Right atrium auricular region (tissue), 2 donors: ENCODE measurements at regions not wholly inside any gene's neighbourhood (a gene's known extent, or its start where the extent isn't known, plus 50 kb on each side); places are given as distances from the start of the nearest gene placed in this dataset.

Experiments used
- DNase-seq: peaks from one replicate; pipeline ENCODE4 v3.0.0-alpha.2; 2019; ENCODE audit warnings: low spot score
- H3K27ac ChIP-seq, 2 donors: fragments of 200-600 bp; sonication (generic); 1 replicate in 1 of 2; 2 replicates in 1 of 2; pipeline ENCODE4 v1.5.1; 2016 to 2019
- H3K27me3 ChIP-seq, 2 donors: fragments of 200-600 bp; sonication (generic); one replicate each; pipeline versions ENCODE4 v1.5.1 to v1.6.0; 2017 to 2019
- H3K36me3 ChIP-seq: fragments of 200-600 bp; sonication (generic); one replicate; pipeline ENCODE4 v1.5.1; 2016
- H3K4me1 ChIP-seq, 2 donors: fragments of 200-600 bp; sonication (generic); one replicate each; pipeline versions ENCODE4 v1.5.1 to v1.6.0; 2017 to 2019
- H3K4me3 ChIP-seq, 2 donors: fragments of 200-600 bp; sonication (generic); 1 replicate in 1 of 2; 2 replicates in 1 of 2; pipeline ENCODE4 v1.5.1; 2017 to 2019; ENCODE audit warnings: mild to moderate bottlenecking in 1 of 2, moderate library complexity in 1 of 2
- H3K9me3 ChIP-seq, 2 donors: fragments of 200-600 bp; sonication (generic); one replicate each; pipeline ENCODE4 v1.5.1; 2019
- TF ChIP-seq, protein P1 (sequence below), 2 donors: fragments of 200-600 bp; sonication (generic); IDR thresholded peaks; one replicate each; pipeline ENCODE4 v1.5.1; 2019; ENCODE audit warnings: antibody characterized with exemption in 2 of 2

DNA sequence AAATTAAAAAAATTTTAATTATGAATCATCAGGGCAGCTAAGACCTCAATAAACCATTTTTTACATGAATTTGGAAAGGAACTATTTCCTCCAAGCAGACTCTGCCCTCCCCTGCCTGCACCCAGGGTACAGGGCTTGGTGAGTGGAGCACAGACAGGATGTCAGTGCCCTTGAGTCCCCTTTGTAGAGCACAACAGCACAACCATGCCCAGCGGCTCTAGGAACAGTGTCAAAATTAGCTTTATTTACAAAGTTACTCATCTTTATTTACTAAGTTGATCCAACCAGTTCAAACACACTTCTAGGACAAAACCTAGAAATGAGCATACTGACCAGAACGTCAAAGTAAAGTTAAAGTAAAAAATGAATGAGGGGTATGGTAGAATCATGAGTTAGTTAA lies 90.6 kb upstream of the TSC22D2 start:
- no peak for DNase-seq
- Histone ChIP-seq H3K4me3 (no peak overlapping the region), H3K27me3 (no peaks in the 10 kb centered on the region), H3K9me3 (no peaks in the 10 kb centered on the region), H3K36me3 (no peaks in the 10 kb centered on the region), H3K4me1 (peaks cover 0 to 6% of the 10 kb centered on the region in 2 donors), H3K27ac (no peak overlapping the region)
- TF ChIP-seq, protein P1, sequence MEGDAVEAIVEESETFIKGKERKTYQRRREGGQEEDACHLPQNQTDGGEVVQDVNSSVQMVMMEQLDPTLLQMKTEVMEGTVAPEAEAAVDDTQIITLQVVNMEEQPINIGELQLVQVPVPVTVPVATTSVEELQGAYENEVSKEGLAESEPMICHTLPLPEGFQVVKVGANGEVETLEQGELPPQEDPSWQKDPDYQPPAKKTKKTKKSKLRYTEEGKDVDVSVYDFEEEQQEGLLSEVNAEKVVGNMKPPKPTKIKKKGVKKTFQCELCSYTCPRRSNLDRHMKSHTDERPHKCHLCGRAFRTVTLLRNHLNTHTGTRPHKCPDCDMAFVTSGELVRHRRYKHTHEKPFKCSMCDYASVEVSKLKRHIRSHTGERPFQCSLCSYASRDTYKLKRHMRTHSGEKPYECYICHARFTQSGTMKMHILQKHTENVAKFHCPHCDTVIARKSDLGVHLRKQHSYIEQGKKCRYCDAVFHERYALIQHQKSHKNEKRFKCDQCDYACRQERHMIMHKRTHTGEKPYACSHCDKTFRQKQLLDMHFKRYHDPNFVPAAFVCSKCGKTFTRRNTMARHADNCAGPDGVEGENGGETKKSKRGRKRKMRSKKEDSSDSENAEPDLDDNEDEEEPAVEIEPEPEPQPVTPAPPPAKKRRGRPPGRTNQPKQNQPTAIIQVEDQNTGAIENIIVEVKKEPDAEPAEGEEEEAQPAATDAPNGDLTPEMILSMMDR (IDR thresholded peaks at IDR 0.05): no peak

DNA sequence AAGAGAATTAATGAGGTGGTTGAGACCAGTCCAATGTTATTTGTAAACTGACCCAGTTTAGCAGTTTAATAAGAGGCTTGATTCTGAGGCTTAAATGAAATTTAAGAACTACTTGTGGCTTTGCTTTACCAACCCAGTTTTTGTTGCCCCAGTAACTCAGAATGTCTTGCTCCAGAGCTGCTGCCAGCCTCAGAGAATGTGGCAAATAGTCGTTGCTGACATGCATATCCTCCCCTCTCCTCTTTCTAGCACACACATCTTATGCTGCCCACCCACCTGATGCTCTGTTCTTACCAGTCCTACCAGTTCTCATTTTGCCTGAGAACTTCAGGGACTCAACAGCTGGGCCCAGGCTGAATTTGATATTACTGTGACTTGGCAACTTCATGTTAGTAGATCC lies 92.4 kb upstream of the TSC22D2 start:
- Histone ChIP-seq H3K4me1 (peaks cover 0 to 6% of the 10 kb centered on the region in 2 donors), H3K27ac (no peak overlapping the region), H3K9me3 (no peaks in the 10 kb centered on the region), H3K27me3 (no peaks in the 10 kb centered on the region), H3K36me3 (no peaks in the 10 kb centered on the region), H3K4me3 (no peak overlapping the region)
- DNase-seq: no peak
- TF ChIP-seq, protein P1 (IDR thresholded peaks at IDR 0.05): no peak

DNA sequence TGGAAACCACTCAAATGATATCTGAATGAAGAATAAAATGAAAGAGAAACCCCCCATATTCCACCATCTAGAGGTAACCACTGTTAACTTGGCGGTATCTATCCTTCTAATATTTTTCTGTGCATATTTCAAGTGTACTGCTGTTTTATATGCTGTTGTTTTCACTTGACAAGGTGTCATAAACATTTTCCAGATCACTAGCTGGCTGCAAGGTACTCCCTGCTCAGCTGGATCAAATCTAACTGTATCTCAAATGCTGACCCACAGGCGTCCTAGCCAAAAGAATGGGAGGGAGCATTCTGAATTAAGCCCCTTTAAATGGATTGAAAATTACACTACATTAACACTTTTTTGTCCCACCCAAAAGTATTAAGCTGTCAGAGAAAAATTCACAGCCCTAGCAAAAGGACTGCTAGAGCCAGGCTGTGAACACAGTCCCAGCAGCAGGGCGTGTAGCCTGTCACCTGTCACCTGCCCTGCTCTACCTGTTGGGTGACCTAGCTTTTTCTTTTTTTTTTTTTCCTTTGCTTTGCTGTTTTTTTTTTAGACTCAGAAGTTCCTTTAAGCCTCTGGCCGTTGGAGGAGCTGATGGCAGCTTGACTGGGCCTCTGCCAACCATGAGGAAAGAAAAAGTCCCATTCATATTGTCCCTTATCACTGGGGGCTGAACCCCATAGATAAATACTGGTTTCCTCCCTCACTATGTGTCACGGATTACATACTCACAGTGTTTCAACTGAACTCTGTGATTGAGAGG lies 93.7 kb upstream of the TSC22D2 start:
- Histone ChIP-seq H3K27me3 (no peaks in the 10 kb centered on the region), H3K36me3 (no peaks in the 10 kb centered on the region), H3K4me1 (peaks cover 0 to 6% of the 10 kb centered on the region in 2 donors), H3K9me3 (no peaks in the 10 kb centered on the region), H3K27ac (no peak overlapping the region), H3K4me3 (no peak overlapping the region)
- TF ChIP-seq, protein P1 (IDR thresholded peaks at IDR 0.05): no peak
- no peak for DNase-seq

DNA sequence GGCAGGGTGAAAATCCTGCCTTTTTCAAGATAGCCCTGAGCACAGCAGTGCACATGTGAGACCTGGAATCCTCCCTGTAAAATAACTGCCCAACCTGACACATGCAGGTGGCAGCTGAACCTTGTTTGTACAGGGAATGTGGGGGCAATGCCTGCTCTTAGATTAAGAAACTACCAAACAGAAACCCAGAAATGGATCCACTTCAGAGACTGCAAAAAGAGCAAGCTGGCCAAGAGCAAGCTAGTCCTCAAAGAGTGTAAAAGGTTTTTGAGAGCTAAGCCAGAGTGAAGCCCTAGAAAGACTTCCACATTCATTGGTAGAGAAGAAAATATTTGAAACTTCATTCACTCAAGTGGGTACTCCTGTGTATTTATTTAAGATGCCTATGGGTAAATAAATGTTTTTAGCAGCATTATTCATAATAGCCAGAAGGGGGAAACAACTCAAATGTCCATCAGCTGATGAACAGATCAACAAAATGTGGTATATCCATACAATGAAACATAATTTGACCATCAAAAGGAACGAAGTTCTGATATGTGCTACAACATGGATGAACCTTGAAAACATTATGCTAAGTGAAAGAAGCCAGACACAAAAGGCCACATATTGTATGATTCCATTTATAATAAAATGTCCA lies 96.0 kb upstream of the TSC22D2 start:
- TF ChIP-seq, protein P1 (IDR thresholded peaks at IDR 0.05): no peak

DNA sequence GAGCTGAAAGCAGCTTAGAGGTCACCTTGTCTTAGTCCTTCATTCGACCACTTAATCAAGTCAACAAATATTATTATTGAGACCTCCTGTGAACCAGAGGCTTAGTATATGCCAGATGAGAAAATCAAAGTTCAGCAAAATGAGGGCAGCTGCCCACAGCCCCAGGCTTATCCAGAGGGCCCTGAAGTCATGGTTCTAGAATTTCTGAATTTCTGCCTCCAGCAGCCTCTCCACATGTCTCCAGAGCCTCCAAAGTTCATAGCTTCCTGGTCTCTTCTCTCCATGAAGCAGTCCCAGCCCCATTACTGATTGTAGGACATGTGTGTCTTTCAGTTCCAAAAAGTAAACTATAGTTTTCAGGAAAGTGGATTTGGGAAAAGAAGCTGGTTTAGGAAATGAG lies 96.9 kb upstream of the TSC22D2 start:
- peaks cover 0 to 6% of the 10 kb centered on the region in 2 donors for H3K4me1 ChIP-seq
- H3K4me3 ChIP-seq: no peak overlapping the region
- H3K27me3 ChIP-seq: no peaks in the 10 kb centered on the region
- H3K9me3 ChIP-seq: no peaks in the 10 kb centered on the region
- no peaks in the 10 kb centered on the region for H3K36me3 ChIP-seq
- no peak overlapping the region for H3K27ac ChIP-seq
- no peak for DNase-seq
- TF ChIP-seq, protein P1 (IDR thresholded peaks at IDR 0.05): no peak

More for the DNA sequence above, 96.0 kb upstream of the TSC22D2 start:
- Histone ChIP-seq H3K36me3 (no peaks in the 10 kb centered on the region), H3K27me3 (no peaks in the 10 kb centered on the region), H3K4me3 (no peak overlapping the region), H3K9me3 (no peaks in the 10 kb centered on the region), H3K27ac (no peak overlapping the region), H3K4me1 (peaks cover 0 to 6% of the 10 kb centered on the region in 2 donors)
- DNase-seq: no peak
